VCaP (cell line): ENCODE measurements at regions not wholly inside any gene's neighbourhood (a gene's known extent, or its start where the extent isn't known, plus 50 kb on each side); places are given as distances from the start of the nearest gene placed in this dataset.

Experiments
- H3K27ac ChIP-seq: fragments of 450-650 bp; 2 replicates; pipeline ENCODE4 v1.5.1; 2017
- CTCF ChIP-seq: fragments of 450-650 bp; conservative IDR thresholded peaks from 2 replicates; pipeline ENCODE4 v1.5.1; 2017; ENCODE audit warnings: mild to moderate bottlenecking, moderate library complexity

- no peak for TF ChIP-seq CTCF
These were observed 300.5 kb downstream of the HGF start for GRCh38 chr7:81469153-81469868.

GRCh38 chr7:81468526-81468925, 301.3 kb downstream of the HGF start:
- H3K27ac ChIP-seq: no peak overlapping the region
- TF ChIP-seq CTCF: no peak

More at GRCh38 chr7:81469153-81469868, 300.5 kb downstream of the HGF start:
- no peak overlapping the region for H3K27ac ChIP-seq

- no peak overlapping the region for H3K27ac ChIP-seq
- no peak for TF ChIP-seq CTCF
These were observed 301.9 kb downstream of the HGF start for GRCh38 chr7:81467964-81468363.

- no peak overlapping the region for H3K27ac ChIP-seq
- no peak for TF ChIP-seq CTCF
These were observed 307.2 kb downstream of the HGF start for GRCh38 chr7:81462672-81463071.

- peak overlapping the region; percentile 48 for H3K27ac ChIP-seq
- TF ChIP-seq CTCF: no peak
These were observed 309.4 kb downstream of the HGF start for GRCh38 chr7:81460250-81461045.

GRCh38 chr7:81459485-81459884, 310.4 kb downstream of the HGF start:
- H3K27ac ChIP-seq: peak overlapping the region; percentile 48
- TF ChIP-seq CTCF: no peak

- no peak overlapping the region for H3K27ac ChIP-seq
- peak; percentile 76 for TF ChIP-seq CTCF
These were observed 311.9 kb downstream of the HGF start for GRCh38 chr7:81457852-81458522.

GRCh38 chr7:81453770-81454169, 316.1 kb downstream of the HGF start:
- H3K27ac ChIP-seq: peak overlapping the region; percentile 43
